ENCODE measurements at regions not wholly inside any gene's neighbourhood (a gene's known extent, or its start where the extent isn't known, plus 50 kb on each side); places are given as distances from the start of the nearest gene placed in this dataset.

- TF ChIP-seq GATA2 (IDR thresholded peaks at IDR 0.05; ENCODE audit: low read depth, low read length), result no peak
- no peak for TF ChIP-seq GATA3 (IDR thresholded peaks at IDR 0.05; ENCODE audit: low read depth, low read length)
Observed at GRCh38 chr13:48810013-48810412, 156.3 kb downstream of the CYSLTR2 start.
